ENCODE measurements at regions not wholly inside any gene's neighbourhood (a gene's known extent, or its start where the extent isn't known, plus 50 kb on each side); places are given as distances from the start of the nearest gene placed in this dataset.

GRCh38 chr6:63460971-63461370 is 111.3 kb upstream of the LOC128125822 start:
- TF ChIP-seq CTCF (conservative IDR thresholded peaks at IDR 0.05 in 1 of 2, IDR thresholded peaks at IDR 0.05 in 1 of 2; ENCODE audit: extremely low read depth in 1 of 2, insufficient read depth in 1 of 2, low read depth in 1 of 2, low read length in 2 of 2) = no peak
- no peak for TF ChIP-seq EZH2 (IDR thresholded peaks at IDR 0.05; ENCODE audit: borderline replicate concordance, low read length)

All from mammary epithelial cell (primary cell).